ENCODE measurements at regions not wholly inside any gene's neighbourhood (a gene's known extent, or its start where the extent isn't known, plus 50 kb on each side); places are given as distances from the start of the nearest gene placed in this dataset.

GRCh38 chr7:155880721-155881120 lies 68.5 kb upstream of the SHH start:
- peaks cover 4% of the 10 kb centered on the region; the same call in 1 of the 2 replicates for H3K4me1 ChIP-seq (ENCODE audit: control insufficient read depth, insufficient read depth, low read length)
- no TSS peak for BruUV-seq (replicated peaks)
- no peaks in the 10 kb centered on the region for H3K36me3 ChIP-seq (ENCODE audit: control insufficient read depth, insufficient read depth, low read length)
- H3K4me3 ChIP-seq (ENCODE audit: low read depth in 2 of 2, low read length in 2 of 2): no peak overlapping the region
- DNase-seq (ENCODE audit: low read depth, low spot score): no peak
- no peak for ATAC-seq
- H3K9me3 ChIP-seq (ENCODE audit: control insufficient read depth, insufficient read depth, low read depth, low read length): no peaks in the 10 kb centered on the region
- no peak overlapping the region for H3K27ac ChIP-seq (ENCODE audit: low read length)
- CTCF ChIA-PET: no interaction called here
- in situ Hi-C loops (cut with HindIII; ENCODE audit: low pct_unique_long_range_greater_than_20kb, low sequenced_read_pairs) (no loop called here), intact Hi-C loops (cut with micrococcal nuclease; ENCODE audit: unreplicated experiment) (no loop called here)
- H3K27me3 ChIP-seq (ENCODE audit: control insufficient read depth, insufficient read depth, low read length): no peaks in the 10 kb centered on the region
- no peak for TF ChIP-seq REST (IDR thresholded peaks at IDR 0.05; ENCODE audit: insufficient read depth in 1 of 2, low read depth in 2 of 2, low read length in 1 of 2)
- TF ChIP-seq CTCF (IDR thresholded peaks at IDR 0.05): no peak
- no peak for TF ChIP-seq SIN3A (IDR thresholded peaks at IDR 0.05; ENCODE audit: borderline replicate concordance, insufficient read depth, low read depth, low read length)
- TF ChIP-seq TCF7L2 (IDR thresholded peaks at IDR 0.05; ENCODE audit: low read depth, low read length): no peak
- TF ChIP-seq POLR2AphosphoS5 (IDR thresholded peaks at IDR 0.05; ENCODE audit: low read depth, low read length): no peak
- POLR2A ChIA-PET: no interaction called here

DNA sequence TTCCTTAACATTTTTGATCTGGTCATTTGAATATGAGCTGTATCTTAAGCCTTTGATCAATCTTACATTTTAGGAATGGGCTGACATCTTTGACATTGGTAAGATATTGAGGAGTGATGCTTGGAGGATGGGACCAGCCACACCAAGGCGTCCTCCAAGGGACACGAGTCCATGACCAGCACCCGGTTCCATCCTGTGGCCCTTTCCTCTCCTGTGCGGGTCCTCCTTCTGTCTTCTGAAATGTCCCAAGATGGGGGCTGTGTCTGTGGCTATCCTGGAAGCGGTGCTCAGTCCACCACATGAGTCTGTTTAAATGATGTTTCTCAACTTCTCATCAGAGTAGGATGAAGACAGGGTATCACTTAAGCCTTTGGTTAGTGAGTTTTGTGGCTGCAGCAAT lies 67.3 kb upstream of the SHH start:
- no peak overlapping the region for H3K4me3 ChIP-seq (ENCODE audit: low read depth in 2 of 2, low read length in 2 of 2)
- in situ Hi-C loops (cut with HindIII; ENCODE audit: low pct_unique_long_range_greater_than_20kb, low sequenced_read_pairs): no loop called here
- no TSS peak for BruUV-seq (replicated peaks)
- ChIA-PET CTCF (no interaction called here), POLR2A (no interaction called here)
- DNase-seq (ENCODE audit: low read depth, low spot score) (no peak), ATAC-seq (no peak)
- intact Hi-C loops (cut with micrococcal nuclease; ENCODE audit: unreplicated experiment): no loop called here
- H3K27me3 ChIP-seq (ENCODE audit: control insufficient read depth, insufficient read depth, low read length): no peaks in the 10 kb centered on the region
- no peaks in the 10 kb centered on the region for H3K36me3 ChIP-seq (ENCODE audit: control insufficient read depth, insufficient read depth, low read length)
- H3K9me3 ChIP-seq (ENCODE audit: control insufficient read depth, insufficient read depth, low read depth, low read length): no peaks in the 10 kb centered on the region
- no peak overlapping the region for H3K27ac ChIP-seq (ENCODE audit: low read length)
- no peaks in the 10 kb centered on the region for H3K4me1 ChIP-seq (ENCODE audit: control insufficient read depth, insufficient read depth, low read length)
- TF ChIP-seq TCF7L2 (IDR thresholded peaks at IDR 0.05; ENCODE audit: low read depth, low read length) (no peak), REST (IDR thresholded peaks at IDR 0.05; ENCODE audit: insufficient read depth in 1 of 2, low read depth in 2 of 2, low read length in 1 of 2) (no peak), CTCF (IDR thresholded peaks at IDR 0.05) (no peak), POLR2AphosphoS5 (IDR thresholded peaks at IDR 0.05; ENCODE audit: low read depth, low read length) (no peak), SIN3A (IDR thresholded peaks at IDR 0.05; ENCODE audit: borderline replicate concordance, insufficient read depth, low read depth, low read length) (no peak)

Measured in Panc1 (cell line).